ENCODE measurements at regions not wholly inside any gene's neighbourhood (a gene's known extent, or its start where the extent isn't known, plus 50 kb on each side); places are given as distances from the start of the nearest gene placed in this dataset.
A peak's percentile ranks its signal among the peaks of the same experiment; 100 is the strongest.
"Not testable (repeated sequence)": the region's sequence is repeated elsewhere in the genome, so short reads cannot be mapped to it uniquely, and the experiment has no call there.

DNA sequence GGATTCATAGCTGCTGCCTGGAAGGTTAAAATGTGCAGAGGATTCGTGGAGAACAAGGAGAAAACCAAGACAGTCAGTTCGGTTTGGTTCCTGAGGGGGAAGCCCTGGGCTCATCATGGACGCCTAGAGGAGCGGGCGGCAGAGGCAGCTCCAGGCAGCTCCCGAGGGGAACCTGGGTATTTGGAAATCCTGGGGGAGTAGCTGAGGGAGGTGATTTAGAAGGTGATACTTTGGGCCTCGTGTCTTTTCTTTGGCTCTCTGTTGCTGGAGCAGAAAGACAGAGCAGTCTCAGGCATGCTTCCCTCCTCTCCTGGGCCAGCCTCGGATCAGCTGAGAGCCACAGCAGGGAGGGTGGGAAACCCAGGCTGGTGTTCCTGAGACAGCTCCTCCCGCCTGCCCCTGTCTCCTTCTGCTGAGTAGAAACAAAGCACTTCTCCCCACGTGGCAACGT is 139.5 kb downstream of the DLL1 start:
- FAIRE-seq (no peak), DNase-seq (ENCODE audit: insufficient read length, low spot score) (no peak)

DNA sequence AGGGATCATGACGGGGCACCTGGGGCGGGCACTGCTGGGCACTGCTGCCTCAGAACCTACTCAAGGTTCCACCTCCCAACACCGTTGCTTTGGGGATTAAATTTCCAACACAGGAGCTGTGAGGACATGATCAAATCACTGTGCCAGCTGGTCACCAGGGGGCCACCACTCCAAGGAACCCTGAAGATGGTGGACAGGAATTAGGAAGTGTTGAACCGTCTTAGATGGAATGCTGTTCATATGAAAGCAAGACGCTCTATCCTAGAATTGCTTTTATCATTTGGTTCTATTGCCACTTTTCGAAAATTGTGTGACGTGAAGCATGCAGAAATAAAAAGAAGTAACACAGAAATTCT is 140.3 kb downstream of the DLL1 start:
- FAIRE-seq (no peak), DNase-seq (ENCODE audit: insufficient read length, low spot score) (no peak)

DNA sequence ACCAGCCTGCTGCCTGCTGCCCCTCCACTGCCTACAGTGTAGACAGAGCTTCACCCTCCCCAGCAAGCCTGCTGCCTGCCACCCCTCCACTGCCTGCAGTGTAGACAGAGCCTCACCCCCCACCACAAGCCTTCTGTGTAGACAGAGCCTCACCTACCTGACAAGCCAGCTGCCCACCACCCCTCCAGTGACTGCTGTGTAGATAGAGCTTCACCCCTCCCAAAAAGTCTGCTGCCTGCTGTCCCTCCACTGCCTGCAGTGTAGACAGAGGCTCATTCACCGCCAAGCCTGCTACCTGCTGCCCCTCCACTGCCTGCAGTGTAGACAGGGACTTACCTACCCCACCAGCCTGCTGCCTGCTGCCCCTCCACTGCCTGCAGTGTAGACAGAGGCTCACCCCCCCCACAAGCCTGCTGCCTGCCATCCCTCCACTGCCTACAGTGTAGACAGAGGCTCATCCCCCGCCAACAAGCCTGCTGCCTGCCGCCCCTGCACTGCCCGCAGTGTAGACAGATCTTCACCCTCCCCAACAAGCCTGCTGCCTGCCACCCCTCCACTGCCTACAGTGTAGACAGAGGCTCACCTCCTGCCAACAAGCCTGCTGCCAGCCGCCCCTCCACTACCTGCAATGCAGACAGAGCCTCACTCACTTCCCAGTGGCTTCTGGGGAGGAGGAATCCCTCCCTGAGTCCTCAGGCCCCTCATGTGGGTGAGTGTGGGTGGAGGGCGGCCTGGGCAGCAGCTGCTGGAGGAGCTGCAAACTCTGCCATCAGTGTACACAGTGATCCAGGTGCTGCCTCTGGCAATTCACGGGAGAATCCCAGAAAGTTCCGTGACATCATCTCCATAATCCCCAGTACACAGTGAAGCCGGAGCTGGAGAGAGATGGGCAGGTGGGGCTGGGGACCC is 140.9 kb downstream of the DLL1 start:
- FAIRE-seq = no peak
- DNase-seq (ENCODE audit: insufficient read length, low spot score) = no peak

DNA sequence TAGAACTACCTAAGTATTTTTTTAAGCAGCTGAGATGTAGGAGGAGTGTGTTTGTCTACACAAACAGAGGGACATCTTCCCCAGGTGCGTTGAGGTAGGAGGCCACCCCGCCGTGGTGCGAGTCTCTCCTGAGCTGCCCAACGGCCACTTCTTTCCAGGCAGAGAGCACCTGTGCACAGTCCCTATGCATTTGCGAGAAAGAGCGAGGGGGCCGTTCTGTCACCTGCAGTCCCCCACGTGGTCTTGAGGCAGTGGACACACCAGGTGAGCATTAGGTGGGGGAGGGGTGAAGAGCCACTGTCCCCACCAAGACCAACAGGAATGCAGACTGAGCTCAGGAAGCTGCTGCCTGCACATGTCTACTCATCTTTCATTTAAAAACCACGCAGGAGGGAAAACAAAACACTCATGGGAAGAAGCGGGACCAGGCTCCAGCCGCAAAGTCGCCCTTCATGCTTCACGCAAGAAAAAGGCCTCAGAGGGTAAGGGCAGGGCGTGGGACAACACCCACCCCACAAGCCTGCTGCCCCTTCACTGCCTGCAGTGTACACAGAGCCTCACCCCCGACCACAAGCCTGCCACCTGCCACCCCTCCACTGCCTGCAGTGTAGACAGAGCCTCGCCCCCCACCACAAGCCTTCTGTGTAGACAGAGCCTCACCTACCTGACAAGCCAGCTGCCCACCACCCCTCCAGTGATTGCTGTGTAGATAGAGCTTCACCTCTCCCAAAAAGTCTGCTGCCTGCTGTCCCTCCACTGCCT is 142.0 kb downstream of the DLL1 start:
- FAIRE-seq (no peak), DNase-seq (ENCODE audit: insufficient read length, low spot score) (no peak)

DNA sequence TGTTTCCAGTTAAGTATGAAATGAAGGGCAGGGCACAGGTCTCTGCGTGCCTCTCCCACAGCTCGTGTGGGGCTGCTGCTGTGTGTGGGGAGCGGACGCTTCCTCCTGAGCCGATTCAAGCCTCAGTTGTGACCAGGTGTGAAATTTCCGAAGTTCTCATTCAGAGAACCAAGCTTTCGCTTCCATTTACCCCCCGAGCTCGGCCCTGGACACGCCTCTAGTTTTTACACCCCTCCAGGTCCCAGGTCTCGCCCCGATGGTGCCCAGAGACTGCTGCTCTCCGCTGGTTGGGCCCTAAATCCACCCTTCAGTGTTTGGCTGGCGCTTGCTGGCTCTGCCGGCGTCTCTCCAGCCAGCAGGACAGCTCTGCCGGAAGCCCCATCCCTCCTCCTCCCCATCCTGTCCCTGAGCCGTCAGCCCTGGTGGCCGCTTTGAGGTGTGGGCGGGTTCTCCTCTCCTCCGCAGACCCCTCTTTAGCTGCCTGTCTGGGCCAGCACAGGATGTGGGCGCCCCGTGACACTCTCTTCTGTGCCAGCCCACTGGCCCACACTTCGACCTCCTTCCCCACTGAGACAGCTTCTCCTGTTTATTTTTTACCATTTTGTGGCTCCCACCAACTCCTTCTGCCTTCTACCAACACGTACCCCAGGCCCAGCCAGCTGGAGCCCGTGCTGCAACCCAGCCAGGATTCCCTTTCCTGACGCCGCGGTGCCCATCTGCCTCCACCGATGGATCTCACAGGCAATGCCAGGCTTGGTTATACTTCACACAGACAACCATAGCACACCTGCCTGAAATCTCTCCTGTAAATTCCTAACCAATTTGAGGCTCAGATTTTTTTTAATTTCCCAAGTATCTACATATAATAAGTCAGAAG is 142.8 kb downstream of the DLL1 start:
- FAIRE-seq (peak; percentile 14), DNase-seq (ENCODE audit: insufficient read length, low spot score) (peak; percentile 61)

DNA sequence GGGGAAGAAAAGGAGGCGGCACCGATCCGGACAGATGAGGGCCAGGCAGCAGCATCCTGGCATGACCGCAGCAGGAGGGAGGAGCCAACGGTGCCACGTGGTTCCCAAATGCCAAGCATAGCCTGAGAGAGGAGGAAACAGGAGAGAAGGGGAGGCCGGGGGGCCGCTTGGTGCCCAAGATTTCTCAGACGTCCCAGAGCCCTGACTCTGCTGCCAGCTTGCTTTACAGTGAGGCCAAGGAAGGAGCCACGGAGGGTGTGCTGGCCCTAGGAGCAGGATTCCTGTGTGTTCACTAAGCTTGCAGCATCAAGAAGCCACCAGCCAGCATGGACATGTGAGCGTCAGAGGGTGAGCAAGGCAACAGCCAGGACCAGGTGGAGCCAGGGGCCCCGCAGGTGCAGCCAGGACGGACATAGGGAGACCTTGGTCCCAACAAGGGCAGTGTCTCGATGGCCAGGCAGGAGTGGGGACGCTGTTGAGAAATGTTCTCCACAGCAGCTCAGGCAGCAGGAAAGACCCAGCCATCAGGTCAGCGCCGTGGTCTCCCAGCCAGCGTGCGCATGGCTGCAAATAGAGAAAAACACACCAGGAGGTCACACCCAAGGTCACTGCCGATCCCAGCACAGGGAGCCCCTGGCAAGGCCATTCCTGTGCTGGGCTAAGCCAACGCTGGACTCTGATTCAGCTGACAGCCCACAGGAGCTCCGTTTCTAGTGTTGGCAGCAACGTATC is 143.7 kb downstream of the DLL1 start:
- FAIRE-seq = no peak
- no peak for DNase-seq (ENCODE audit: insufficient read length, low spot score)

DNA sequence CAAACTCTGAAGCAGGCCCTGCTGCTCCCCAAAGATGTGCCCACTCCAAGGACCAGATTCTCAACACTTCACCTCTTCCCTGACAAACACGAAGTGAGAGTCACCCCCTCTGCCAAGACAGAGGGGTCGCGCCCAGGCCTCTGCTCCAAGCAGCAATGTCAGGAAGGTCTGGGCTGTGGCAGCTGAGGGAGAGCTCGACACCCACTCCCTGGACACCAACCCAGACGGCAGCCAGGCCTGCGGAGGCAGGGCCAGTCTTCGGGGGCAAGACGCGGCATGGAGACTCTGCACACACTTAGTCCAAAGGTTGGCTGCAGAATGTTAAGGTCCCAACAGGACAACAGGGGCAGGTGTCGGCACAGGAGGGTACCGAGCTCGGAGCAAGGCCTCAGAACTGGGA is 144.2 kb downstream of the DLL1 start:
- FAIRE-seq = no peak
- DNase-seq (ENCODE audit: insufficient read length, low spot score) = no peak

DNA sequence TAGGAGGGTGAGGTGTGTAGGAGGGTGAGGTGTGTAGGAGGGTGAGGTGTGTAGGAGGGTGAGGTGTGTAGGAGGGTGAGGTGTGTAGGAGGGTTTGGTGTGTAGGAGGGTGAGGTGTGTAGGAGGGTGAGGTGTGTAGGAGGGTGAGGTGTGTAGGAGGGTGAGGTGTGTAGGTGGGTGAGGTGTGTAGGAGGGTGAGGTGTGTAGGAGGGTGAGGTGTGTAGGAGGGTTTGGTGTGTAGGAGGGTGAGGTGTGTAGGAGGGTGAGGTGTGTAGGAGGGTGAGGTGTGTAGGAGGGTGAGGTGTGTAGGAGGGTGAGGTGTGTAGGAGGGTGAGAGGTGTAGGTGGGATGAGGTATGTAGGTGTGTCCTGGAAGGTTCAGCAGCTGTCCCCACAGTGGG is 144.7 kb downstream of the DLL1 start:
- peak; percentile 90 for FAIRE-seq
- DNase-seq (ENCODE audit: insufficient read length, low spot score) = not testable (repeated sequence)

DNA sequence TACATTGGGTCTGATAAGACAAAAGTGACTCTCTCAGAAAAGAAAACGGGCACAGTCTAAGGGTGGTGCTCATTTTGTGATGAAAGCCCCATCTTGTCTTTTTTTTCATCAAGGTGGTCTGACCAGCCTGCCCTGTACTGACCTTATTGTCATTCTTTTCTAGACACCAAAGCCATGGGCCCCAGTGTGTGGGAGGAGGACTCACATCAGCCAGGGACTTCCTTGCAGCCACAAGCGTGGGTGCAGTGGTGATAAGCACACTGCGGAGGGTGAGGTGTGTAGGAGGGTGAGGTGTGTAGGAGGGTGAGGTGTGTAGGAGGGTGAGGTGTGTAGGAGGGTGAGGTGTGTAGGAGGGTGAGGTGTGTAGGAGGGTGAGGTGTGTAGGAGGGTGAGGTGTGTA is 145.2 kb downstream of the DLL1 start:
- not testable (repeated sequence) for DNase-seq (ENCODE audit: insufficient read length, low spot score); FAIRE-seq

DNA sequence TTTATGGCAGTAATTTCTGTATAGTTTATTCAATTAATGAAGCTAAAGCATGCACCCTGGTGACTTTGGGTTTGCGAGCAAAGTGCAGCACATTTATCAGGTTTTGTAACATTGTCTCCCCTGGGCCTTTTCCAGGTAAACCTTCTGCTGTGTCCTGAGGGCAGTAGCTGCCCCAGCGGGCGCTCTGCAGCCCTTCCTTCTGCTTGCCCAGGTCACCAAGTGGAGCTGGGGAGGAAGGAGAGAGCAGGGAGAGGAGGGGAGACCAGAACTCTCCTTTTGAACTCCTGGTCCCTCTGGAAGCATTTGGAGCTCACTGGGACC is 145.6 kb downstream of the DLL1 start:
- DNase-seq (ENCODE audit: insufficient read length, low spot score) = no peak
- no peak for FAIRE-seq

DNA sequence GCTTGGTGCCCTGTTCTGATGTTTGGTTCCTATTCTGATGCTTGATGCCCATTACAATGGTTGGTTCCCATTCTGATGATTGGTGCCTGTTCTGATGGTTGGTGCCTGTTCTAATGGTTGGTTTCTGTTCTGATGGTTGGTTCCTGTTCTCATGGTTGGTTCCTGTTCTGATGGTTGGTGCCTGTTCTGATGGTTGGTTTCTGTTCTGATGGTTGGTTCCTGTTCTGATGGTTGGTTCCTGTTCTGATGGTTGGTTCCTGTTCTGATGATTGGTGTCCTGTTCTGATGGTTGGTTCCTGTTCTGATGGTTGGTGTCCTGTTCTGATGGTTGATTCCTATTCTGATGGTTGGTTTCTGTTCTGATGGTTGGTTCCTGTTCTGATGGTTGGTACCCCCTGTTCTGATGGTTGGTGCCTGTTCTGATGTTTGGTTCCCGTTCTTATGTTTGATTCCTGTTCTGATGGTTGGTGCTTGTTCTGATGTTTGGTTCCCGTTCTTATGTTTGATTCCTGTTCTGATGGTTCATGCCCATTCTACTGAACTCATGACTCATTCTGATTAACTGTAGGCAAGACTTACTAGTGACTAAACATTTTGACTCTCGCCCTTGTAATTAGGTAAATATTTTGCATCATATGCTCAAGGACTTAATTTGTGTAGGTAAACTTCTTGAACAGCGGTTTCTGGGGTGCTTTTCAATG is 146.2 kb downstream of the DLL1 start:
- FAIRE-seq (no peak), DNase-seq (ENCODE audit: insufficient read length, low spot score) (no peak)

DNA sequence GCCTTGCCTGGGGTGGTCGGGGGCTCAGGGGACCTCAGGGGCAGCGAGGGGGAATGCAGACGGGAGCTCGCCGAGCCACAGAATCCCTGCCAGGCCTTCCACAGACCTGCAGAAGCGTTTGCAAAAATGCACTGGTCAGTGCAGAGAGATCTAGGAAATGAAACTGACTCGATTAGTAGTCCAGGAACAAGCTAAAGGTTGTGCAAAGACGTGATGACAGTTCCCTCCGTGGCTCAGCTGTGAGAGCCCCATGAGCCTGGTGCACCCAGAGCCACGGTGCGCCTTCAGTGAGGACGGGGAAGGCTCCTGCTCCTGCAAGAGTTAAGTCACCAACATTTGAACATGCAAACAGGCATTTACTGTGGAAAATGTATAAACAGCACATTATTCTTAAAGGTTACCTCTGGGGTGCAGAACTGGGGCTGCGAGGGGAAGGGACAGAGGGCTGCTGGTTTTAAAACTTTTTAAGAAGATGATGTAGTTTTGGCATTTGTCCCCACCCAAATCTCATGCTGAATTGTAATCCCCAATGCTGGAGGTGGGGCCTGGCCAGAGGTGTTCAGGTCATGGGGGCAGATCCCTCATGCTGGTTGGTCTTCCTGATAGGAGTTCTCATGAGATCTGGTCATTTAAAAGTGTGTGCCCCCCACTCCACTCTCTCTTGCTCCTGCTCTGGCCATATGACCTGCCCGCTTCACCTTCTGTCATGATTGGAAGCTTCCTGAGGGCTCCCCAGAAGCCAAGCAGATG is 147.3 kb downstream of the DLL1 start:
- no peak for DNase-seq (ENCODE audit: insufficient read length, low spot score)
- FAIRE-seq = no peak

DNA sequence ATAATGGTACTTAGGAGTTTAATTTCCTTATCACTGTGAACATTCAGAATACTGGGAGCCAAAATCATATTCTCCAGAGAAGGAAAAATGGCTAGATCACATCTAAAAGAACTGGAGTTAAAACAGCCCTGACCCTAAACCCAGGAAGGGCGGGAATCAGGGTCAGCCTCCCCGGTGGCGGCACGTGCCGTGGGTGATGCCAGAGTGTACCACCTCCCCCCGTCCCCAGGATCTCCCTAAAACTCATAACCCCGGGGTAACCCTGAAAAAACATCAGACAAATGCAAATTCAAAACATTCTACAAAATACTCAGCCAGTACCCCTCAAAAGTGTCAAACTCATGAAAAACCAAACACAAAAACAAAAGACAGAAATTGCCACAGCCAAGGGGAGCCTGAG is 148.3 kb downstream of the DLL1 start:
- no peak for FAIRE-seq
- DNase-seq (ENCODE audit: insufficient read length, low spot score) = no peak

DNA sequence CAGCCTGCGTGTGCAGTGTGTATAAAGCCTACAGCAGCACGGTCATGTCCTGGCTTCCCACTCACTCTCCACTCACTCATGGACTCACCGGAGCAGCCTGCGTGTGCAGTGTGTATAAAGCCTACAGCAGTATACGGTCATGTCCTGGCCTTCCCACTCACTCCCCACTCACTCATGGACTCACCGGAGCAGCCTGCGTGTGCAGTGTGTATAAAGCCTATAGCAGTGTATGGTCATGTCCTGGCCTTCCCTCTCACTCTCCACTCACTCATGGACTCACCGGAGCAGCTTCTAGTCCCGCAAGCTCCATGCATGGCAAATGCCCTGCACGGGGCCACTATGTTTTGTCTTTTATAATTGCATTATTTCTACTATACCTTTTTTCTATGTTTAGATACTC is 149.8 kb downstream of the DLL1 start:
- not testable (repeated sequence) for DNase-seq (ENCODE audit: insufficient read length, low spot score); FAIRE-seq

DNA sequence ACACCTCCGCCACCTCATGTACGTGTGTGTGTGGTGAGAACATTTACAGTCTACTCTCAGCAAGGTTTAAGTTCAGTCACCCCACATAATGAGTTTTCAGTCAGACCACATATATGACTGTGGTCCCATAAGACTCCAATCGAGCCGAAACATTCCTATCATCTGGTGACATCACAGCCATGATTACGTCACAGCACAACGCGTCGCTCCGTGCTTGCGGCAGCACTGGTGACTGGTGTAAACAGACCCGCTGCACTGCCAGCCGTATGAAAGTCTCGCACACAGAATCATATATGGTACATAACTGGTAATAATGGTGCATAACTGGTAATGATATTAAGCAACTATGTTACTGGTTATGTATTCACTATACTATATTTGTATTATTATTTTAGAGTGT is 150.7 kb downstream of the DLL1 start:
- FAIRE-seq = no peak
- no peak for DNase-seq (ENCODE audit: insufficient read length, low spot score)

DNA sequence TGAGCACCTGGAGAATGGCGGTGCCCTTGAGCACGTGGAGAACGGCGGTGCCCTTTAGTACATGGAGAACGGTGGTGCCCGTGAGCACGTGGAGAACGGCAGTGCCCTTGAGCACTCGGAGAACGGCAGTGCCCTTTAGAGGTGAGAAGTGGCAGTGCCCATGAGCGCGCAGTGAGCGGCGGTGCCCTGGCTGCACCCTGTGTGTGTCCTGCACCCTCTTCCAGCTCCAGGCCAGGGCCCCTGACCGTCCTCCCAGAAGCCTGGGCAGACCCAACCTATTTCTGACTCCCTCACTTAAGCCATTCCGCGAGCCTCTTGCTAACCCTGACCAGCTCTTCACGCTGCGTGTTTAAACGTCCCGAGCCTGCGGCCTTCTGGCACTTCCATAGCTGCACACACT is 151.3 kb downstream of the DLL1 start:
- no peak for FAIRE-seq
- DNase-seq (ENCODE audit: insufficient read length, low spot score) = no peak

DNA sequence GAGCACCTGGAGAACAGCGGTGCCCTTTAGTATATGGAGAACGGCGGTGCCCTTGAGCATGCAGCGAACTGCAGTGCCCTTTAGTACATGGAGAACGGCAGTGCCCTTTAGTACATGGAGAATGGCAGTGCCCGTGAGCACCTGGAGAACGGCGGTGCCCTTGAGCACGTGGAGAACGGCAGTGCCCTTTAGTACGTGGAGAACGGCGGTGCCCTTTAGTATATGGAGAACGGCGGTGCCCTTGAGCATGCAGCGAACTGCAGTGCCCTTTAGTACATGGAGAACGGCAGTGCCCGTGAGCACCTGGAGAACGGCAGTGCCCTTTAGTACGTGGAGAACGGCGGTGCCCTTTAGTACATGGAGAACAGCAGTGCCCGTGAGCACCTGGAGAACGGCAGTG is 151.8 kb downstream of the DLL1 start:
- not testable (repeated sequence) for DNase-seq (ENCODE audit: insufficient read length, low spot score); FAIRE-seq

DNA sequence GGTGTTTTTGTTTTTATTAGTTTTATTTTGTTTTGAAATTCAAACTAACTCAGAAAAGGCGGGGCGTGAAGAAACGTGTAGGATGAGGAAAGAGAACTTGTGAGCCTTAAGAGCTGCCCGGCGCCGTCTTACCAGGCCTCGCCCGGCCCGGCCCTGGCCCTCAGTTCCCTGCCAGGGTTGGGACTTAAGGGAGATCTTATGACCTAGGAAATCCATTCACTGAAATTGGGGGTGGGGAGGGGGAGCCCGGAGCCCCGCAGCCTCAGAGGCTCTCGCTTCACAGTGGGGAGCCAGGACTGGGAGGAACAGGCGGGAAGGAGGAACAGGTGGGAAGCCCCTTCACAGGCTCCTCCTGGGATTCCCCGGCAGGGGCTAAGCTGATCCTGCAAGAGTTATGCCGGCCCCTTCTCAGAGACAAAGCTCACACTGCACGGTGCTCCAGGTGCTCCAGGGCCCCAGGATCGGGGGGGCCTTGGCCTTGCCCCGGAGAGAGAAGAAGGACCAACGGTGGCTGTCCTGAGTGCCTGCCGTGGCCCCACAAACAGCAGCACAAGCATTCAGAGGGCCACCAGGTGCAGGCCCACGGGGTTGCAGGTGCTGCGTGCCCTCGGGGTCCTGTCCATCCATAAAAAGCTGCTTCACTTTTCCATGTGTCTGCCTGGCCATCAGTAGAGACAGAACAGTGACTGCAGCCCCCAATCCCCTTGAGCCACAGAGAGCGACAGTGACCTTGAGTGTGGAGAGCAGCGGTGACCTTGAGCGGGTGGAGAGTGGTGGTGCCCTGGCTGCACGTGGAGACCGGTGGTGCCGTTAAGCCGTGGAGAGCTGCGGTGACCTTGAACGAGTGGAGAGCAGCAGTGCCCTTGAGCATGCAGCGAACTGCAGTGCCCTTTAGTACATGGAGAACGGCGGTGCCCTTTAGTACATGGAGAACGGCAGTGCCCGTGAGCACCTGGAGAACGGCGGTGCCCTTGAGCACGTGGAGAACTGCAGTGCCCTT is 152.7 kb downstream of the DLL1 start:
- FAIRE-seq = no peak
- DNase-seq (ENCODE audit: insufficient read length, low spot score) = no peak
